ENCODE measurements at regions not wholly inside any gene's neighbourhood (a gene's known extent, or its start where the extent isn't known, plus 50 kb on each side); places are given as distances from the start of the nearest gene placed in this dataset.
"Not testable (repeated sequence)": the region's sequence is repeated elsewhere in the genome, so short reads cannot be mapped to it uniquely, and the experiment has no call there.

DNA sequence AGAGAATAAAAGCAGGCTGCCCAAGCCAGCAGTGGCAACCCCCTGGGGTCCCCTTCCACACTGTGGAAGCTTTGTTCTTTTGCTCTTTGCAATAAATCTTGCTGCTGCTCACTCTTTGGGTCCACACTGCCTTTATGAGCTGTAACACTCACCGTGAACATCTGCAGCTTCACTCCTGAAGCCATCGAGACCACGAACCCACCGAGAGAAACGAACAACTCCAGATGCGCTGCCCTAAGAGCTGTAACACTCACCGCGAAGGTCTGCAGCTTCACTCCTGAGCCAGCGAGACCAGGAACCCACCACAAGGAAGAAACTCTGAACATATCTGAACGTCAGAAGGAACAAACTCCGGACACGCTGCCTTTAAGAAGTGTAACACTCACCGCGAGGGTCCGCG is 1252.9 kb downstream of the STIM2 start:
- not testable (repeated sequence) for H3K27ac ChIP-seq (ENCODE audit: low read depth in 2 of 2, low read length in 2 of 2); H3K9me3 ChIP-seq (ENCODE audit: control insufficient read depth in 2 of 2, low read length in 2 of 2); H3K27me3 ChIP-seq (ENCODE audit: control insufficient read depth in 2 of 2, insufficient read depth in 2 of 2, low read length in 2 of 2); H3K4me3 ChIP-seq (ENCODE audit: low read length in 2 of 2); H3K36me3 ChIP-seq (ENCODE audit: control insufficient read depth in 2 of 2, insufficient read depth in 2 of 2, low read length in 2 of 2); H3K9ac ChIP-seq (ENCODE audit: low read depth in 1 of 2, low read length in 2 of 2); H3K4me1 ChIP-seq (ENCODE audit: control insufficient read depth in 2 of 2, insufficient read depth in 2 of 2, low read length in 2 of 2)

DNA sequence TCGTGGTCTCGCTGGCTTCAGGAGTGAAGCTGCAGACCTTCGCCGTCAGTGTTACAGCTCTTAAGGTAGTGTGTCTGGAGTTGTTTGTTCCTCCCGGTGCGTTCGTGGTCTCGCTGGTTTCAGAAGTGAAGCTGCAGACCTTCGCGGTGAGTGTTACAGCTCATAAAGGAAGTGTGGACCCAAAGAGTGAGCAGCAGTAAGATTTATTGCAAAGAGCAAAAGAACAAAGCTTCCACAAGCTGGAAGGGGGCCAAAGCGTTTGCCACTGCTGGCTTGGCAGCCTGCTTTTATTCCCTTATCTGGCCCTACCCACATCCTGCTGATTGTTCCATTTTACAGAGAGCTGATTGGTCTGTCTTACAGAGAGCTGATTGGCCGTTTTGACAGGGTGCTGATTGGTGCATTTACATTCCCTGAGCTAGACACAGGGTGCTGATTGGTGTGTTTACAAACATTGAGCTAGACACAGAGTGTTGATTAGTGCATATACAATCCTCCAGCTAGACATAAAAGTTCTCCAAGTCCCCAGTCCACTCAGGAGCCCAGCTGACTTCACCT is 1256.0 kb downstream of the STIM2 start:
- H3K36me3 ChIP-seq (ENCODE audit: control insufficient read depth in 2 of 2, insufficient read depth in 2 of 2, low read length in 2 of 2); H3K9ac ChIP-seq (ENCODE audit: low read depth in 1 of 2, low read length in 2 of 2); H3K9me3 ChIP-seq (ENCODE audit: control insufficient read depth in 2 of 2, low read length in 2 of 2); H3K27ac ChIP-seq (ENCODE audit: low read depth in 2 of 2, low read length in 2 of 2); H3K27me3 ChIP-seq (ENCODE audit: control insufficient read depth in 2 of 2, insufficient read depth in 2 of 2, low read length in 2 of 2); H3K4me1 ChIP-seq (ENCODE audit: control insufficient read depth in 2 of 2, insufficient read depth in 2 of 2, low read length in 2 of 2); H3K4me3 ChIP-seq (ENCODE audit: low read length in 2 of 2): not testable (repeated sequence)

DNA sequence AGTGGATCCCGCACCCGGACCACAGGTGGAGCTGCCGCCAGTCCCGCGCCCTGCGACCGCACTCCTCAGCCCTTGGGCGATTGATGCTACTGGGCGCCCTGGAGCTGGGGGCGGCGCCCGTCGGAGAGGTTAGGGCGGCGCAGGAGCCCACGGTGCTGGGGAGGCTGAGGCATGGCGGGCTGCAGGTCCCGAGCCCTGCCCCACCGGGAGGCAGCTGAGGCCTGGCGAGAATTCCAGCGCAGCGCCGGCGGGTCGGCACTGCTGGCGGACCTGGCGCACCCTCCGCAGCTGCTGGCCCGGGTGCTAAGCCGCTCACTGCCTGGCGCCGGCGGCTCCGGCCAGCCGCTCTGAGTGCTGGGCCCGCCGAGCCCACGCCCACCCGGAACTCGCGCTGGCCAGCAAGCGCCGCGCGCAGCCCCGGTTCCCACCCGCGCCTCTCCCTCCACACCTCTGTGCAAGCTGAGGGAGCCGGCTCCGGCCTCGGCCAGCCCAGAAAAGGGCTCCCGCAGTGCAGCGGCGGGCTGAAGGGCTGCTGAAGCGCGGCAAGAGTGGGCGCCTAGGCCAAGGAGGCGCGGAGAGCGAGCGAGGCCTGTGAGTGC is 1256.5 kb downstream of the STIM2 start:
- Histone ChIP-seq H3K4me3 (ENCODE audit: low read length in 2 of 2) (no peak overlapping the region), H3K27ac (ENCODE audit: low read depth in 2 of 2, low read length in 2 of 2) (no peak overlapping the region)

DNA sequence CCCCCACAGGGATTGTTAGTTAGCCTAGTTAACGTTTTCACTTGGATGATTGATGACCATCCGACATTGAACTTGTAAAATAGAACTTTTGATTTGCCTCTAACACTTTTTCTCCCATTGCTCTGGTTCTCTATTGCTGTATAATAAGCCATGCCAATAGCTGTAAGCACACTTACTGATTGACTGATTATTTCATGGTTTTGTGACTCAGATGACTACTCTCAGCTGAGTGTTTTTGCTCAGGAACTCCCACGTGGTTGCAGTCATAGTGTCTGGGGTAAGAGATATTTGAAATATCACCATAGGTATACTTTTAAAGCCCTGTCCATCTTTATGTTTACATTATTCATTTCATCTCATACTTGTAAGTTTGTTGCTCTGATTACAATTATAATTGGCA is 1285.5 kb downstream of the STIM2 start:
- Histone ChIP-seq H3K4me3 (ENCODE audit: low read length in 2 of 2) (no peak overlapping the region), H3K4me1 (ENCODE audit: control insufficient read depth in 2 of 2, insufficient read depth in 2 of 2, low read length in 2 of 2) (no peaks in the 10 kb centered on the region), H3K27ac (ENCODE audit: low read depth in 2 of 2, low read length in 2 of 2) (no peak overlapping the region), H3K36me3 (ENCODE audit: control insufficient read depth in 2 of 2, insufficient read depth in 2 of 2, low read length in 2 of 2) (no peaks in the 10 kb centered on the region), H3K27me3 (ENCODE audit: control insufficient read depth in 2 of 2, insufficient read depth in 2 of 2, low read length in 2 of 2) (no peaks in the 10 kb centered on the region), H3K9me3 (ENCODE audit: control insufficient read depth in 2 of 2, low read length in 2 of 2) (no peaks in the 10 kb centered on the region), H3K9ac (ENCODE audit: low read depth in 1 of 2, low read length in 2 of 2) (no peak overlapping the region)

More for the DNA sequence above, 1256.5 kb downstream of the STIM2 start:
- Histone ChIP-seq H3K36me3 (ENCODE audit: control insufficient read depth in 2 of 2, insufficient read depth in 2 of 2, low read length in 2 of 2) (no peaks in the 10 kb centered on the region), H3K9ac (ENCODE audit: low read depth in 1 of 2, low read length in 2 of 2) (no peak overlapping the region), H3K9me3 (ENCODE audit: control insufficient read depth in 2 of 2, low read length in 2 of 2) (no peaks in the 10 kb centered on the region), H3K27me3 (ENCODE audit: control insufficient read depth in 2 of 2, insufficient read depth in 2 of 2, low read length in 2 of 2) (no peaks in the 10 kb centered on the region), H3K4me1 (ENCODE audit: control insufficient read depth in 2 of 2, insufficient read depth in 2 of 2, low read length in 2 of 2) (no peaks in the 10 kb centered on the region)

DNA sequence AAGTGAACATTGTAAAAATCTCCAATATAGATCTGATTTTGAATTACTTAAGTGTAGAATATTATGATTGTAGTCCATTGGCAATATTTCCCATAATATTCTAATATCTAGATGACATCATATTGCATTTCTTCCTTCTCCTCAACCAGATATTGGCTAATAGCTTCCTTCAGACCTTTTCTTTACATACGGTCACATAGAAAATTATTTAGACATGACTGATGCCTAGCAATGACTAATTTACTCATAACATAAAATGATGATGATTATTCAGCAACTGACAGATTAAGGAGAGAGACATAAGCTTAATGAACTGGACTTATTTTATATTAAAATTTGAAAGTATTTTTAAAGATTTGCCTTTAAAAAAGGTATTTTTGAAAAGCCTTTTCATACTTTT is 1287.6 kb downstream of the STIM2 start:
- Histone ChIP-seq H3K4me1 (ENCODE audit: control insufficient read depth in 2 of 2, insufficient read depth in 2 of 2, low read length in 2 of 2) (no peaks in the 10 kb centered on the region), H3K4me3 (ENCODE audit: low read length in 2 of 2) (no peak overlapping the region), H3K9ac (ENCODE audit: low read depth in 1 of 2, low read length in 2 of 2) (no peak overlapping the region), H3K9me3 (ENCODE audit: control insufficient read depth in 2 of 2, low read length in 2 of 2) (no peaks in the 10 kb centered on the region), H3K27ac (ENCODE audit: low read depth in 2 of 2, low read length in 2 of 2) (no peak overlapping the region), H3K36me3 (ENCODE audit: control insufficient read depth in 2 of 2, insufficient read depth in 2 of 2, low read length in 2 of 2) (no peaks in the 10 kb centered on the region), H3K27me3 (ENCODE audit: control insufficient read depth in 2 of 2, insufficient read depth in 2 of 2, low read length in 2 of 2) (no peaks in the 10 kb centered on the region)

DNA sequence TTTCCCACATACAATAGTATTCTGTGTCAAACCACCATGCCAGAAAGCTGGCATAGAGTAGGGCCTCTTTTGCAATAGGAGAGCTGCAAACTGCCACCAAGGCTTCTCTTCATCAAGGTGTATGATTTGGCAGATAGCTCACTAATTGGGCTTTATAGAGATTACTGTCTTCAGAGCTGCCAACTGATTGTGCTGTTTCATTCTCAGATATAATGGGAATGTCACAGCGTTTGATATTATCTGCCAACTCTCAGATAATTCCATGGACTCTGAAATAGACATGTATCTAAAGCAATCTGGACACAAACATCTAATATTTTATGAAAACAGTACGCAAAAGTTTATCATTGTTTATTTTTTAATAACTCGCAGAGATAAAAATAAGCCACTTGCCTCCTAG is 1289.1 kb downstream of the STIM2 start:
- Histone ChIP-seq H3K36me3 (ENCODE audit: control insufficient read depth in 2 of 2, insufficient read depth in 2 of 2, low read length in 2 of 2) (no peaks in the 10 kb centered on the region), H3K4me3 (ENCODE audit: low read length in 2 of 2) (no peak overlapping the region), H3K9me3 (ENCODE audit: control insufficient read depth in 2 of 2, low read length in 2 of 2) (no peaks in the 10 kb centered on the region), H3K9ac (ENCODE audit: low read depth in 1 of 2, low read length in 2 of 2) (no peak overlapping the region), H3K27me3 (ENCODE audit: control insufficient read depth in 2 of 2, insufficient read depth in 2 of 2, low read length in 2 of 2) (no peaks in the 10 kb centered on the region), H3K4me1 (ENCODE audit: control insufficient read depth in 2 of 2, insufficient read depth in 2 of 2, low read length in 2 of 2) (no peaks in the 10 kb centered on the region), H3K27ac (ENCODE audit: low read depth in 2 of 2, low read length in 2 of 2) (no peak overlapping the region)

DNA sequence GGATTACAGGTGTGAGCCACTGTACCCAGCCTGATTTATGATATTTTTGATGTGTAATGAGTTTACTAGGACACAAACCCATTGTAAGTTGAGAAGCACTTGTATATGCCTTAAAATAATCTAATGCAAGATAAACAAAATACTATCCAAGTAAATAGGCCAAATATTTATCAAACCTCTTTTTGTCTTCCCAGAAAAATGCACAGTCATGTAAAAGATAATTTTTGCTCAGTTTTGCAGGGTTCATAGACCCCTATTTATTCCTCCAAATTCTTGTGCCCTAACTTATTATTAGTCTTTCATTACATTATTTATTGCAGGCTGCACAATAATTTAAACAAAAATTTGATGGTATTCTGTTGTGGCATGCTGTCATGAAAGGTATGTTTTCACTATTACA is 1290.7 kb downstream of the STIM2 start:
- no peaks in the 10 kb centered on the region for H3K9me3 ChIP-seq (ENCODE audit: control insufficient read depth in 2 of 2, low read length in 2 of 2)
- H3K4me3 ChIP-seq (ENCODE audit: low read length in 2 of 2), result no peak overlapping the region
- no peaks in the 10 kb centered on the region for H3K4me1 ChIP-seq (ENCODE audit: control insufficient read depth in 2 of 2, insufficient read depth in 2 of 2, low read length in 2 of 2)
- no peaks in the 10 kb centered on the region for H3K36me3 ChIP-seq (ENCODE audit: control insufficient read depth in 2 of 2, insufficient read depth in 2 of 2, low read length in 2 of 2)
- H3K27me3 ChIP-seq (ENCODE audit: control insufficient read depth in 2 of 2, insufficient read depth in 2 of 2, low read length in 2 of 2), result no peaks in the 10 kb centered on the region
- H3K27ac ChIP-seq (ENCODE audit: low read depth in 2 of 2, low read length in 2 of 2), result no peak overlapping the region
- no peak overlapping the region for H3K9ac ChIP-seq (ENCODE audit: low read depth in 1 of 2, low read length in 2 of 2)

DNA sequence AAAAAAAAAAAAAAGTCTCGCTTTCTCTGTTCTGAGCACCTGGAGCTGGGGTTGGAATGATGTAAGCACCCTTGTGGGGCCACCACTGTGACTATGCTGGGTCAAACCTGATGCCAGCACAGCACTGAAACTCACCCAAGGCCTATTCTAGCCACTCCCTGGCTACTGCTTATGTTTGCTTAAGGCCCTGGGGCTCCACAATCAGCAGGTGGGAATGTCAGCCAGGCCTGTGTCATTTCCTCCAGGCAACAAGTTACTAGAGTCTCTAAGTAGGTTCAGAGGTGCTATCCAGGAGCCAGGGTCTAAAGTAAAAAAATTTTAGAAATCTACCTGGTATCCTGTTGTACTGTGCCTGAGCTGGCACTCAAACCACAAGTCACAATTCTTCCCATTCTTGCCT is 1306.8 kb downstream of the STIM2 start:
- Histone ChIP-seq H3K4me1 (ENCODE audit: control insufficient read depth in 2 of 2, insufficient read depth in 2 of 2, low read length in 2 of 2) (no peaks in the 10 kb centered on the region), H3K27me3 (ENCODE audit: control insufficient read depth in 2 of 2, insufficient read depth in 2 of 2, low read length in 2 of 2) (no peaks in the 10 kb centered on the region), H3K9me3 (ENCODE audit: control insufficient read depth in 2 of 2, low read length in 2 of 2) (no peaks in the 10 kb centered on the region), H3K4me3 (ENCODE audit: low read length in 2 of 2) (no peak overlapping the region), H3K36me3 (ENCODE audit: control insufficient read depth in 2 of 2, insufficient read depth in 2 of 2, low read length in 2 of 2) (no peaks in the 10 kb centered on the region), H3K27ac (ENCODE audit: low read depth in 2 of 2, low read length in 2 of 2) (no peak overlapping the region), H3K9ac (ENCODE audit: low read depth in 1 of 2, low read length in 2 of 2) (no peak overlapping the region)

DNA sequence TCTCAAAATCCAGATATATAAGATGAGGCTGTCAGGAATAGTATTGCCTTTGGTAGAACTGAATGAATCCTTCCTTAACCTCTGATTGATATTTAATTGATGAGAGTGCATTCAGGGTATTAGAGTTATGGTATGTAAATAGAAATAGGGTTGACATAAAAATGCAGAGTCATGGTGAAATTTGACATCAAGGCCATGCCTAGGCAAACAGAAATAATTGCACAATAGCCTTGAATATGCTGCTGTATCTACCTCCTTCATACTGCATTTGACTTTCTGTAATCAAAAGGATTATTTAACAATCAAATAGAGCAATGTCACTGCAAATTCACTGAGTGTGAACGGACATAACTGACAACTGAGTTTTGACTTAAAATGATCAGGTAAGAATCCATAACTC is 1316.3 kb downstream of the STIM2 start:
- Histone ChIP-seq H3K4me3 (ENCODE audit: low read length in 2 of 2) (no peak overlapping the region), H3K27ac (ENCODE audit: low read depth in 2 of 2, low read length in 2 of 2) (no peak overlapping the region), H3K27me3 (ENCODE audit: control insufficient read depth in 2 of 2, insufficient read depth in 2 of 2, low read length in 2 of 2) (no peaks in the 10 kb centered on the region), H3K9ac (ENCODE audit: low read depth in 1 of 2, low read length in 2 of 2) (no peak overlapping the region), H3K4me1 (ENCODE audit: control insufficient read depth in 2 of 2, insufficient read depth in 2 of 2, low read length in 2 of 2) (no peaks in the 10 kb centered on the region), H3K9me3 (ENCODE audit: control insufficient read depth in 2 of 2, low read length in 2 of 2) (no peaks in the 10 kb centered on the region), H3K36me3 (ENCODE audit: control insufficient read depth in 2 of 2, insufficient read depth in 2 of 2, low read length in 2 of 2) (no peaks in the 10 kb centered on the region)

DNA sequence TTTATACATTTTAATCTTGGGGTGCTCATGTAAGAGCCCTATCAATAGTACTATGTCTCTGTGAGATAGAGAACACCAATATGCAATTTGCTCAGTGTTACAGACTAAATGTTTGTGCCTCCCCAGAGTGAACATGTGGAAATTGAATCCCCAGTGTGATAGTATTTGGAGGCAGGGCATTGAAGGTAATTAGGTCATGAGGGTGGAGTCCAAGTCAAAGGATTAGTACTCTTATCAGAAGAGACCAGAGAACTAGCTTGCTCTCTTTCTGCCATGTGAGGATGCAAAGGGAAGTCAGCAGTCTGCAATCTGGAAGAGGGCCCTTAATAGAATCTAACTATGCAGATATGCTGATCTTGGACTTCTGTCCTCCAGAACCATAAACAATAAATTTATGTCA is 1317.0 kb downstream of the STIM2 start:
- Histone ChIP-seq H3K4me1 (ENCODE audit: control insufficient read depth in 2 of 2, insufficient read depth in 2 of 2, low read length in 2 of 2) (no peaks in the 10 kb centered on the region), H3K27me3 (ENCODE audit: control insufficient read depth in 2 of 2, insufficient read depth in 2 of 2, low read length in 2 of 2) (no peaks in the 10 kb centered on the region), H3K36me3 (ENCODE audit: control insufficient read depth in 2 of 2, insufficient read depth in 2 of 2, low read length in 2 of 2) (no peaks in the 10 kb centered on the region), H3K27ac (ENCODE audit: low read depth in 2 of 2, low read length in 2 of 2) (no peak overlapping the region), H3K9ac (ENCODE audit: low read depth in 1 of 2, low read length in 2 of 2) (no peak overlapping the region), H3K9me3 (ENCODE audit: control insufficient read depth in 2 of 2, low read length in 2 of 2) (no peaks in the 10 kb centered on the region), H3K4me3 (ENCODE audit: low read length in 2 of 2) (no peak overlapping the region)

DNA sequence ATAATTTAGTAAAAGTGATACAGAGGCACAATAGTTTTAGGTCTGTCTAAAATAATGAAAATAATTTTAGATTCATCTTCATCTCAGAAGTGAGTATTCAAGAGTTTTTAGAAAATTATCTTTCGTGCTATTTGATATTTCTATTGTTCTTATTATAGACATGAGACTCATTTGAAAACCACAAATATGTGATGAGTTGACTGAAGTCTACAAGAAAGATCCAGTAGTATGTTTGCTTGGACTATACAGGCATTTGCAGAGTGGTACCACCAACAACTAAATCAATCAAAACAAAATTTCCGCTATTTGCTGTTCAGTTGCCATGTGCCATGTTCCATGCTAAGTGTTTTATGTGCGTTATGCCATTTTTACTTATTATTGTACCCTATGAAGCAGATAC is 1318.5 kb downstream of the STIM2 start:
- no peak overlapping the region for H3K27ac ChIP-seq (ENCODE audit: low read depth in 2 of 2, low read length in 2 of 2)
- no peaks in the 10 kb centered on the region for H3K9me3 ChIP-seq (ENCODE audit: control insufficient read depth in 2 of 2, low read length in 2 of 2)
- H3K4me1 ChIP-seq (ENCODE audit: control insufficient read depth in 2 of 2, insufficient read depth in 2 of 2, low read length in 2 of 2), result no peaks in the 10 kb centered on the region
- no peaks in the 10 kb centered on the region for H3K36me3 ChIP-seq (ENCODE audit: control insufficient read depth in 2 of 2, insufficient read depth in 2 of 2, low read length in 2 of 2)
- H3K27me3 ChIP-seq (ENCODE audit: control insufficient read depth in 2 of 2, insufficient read depth in 2 of 2, low read length in 2 of 2), result no peaks in the 10 kb centered on the region
- H3K9ac ChIP-seq (ENCODE audit: low read depth in 1 of 2, low read length in 2 of 2), result no peak overlapping the region
- H3K4me3 ChIP-seq (ENCODE audit: low read length in 2 of 2), result no peak overlapping the region

Data from mucosa of rectum (tissue), 2 donors.